ENCODE measurements at regions not wholly inside any gene's neighbourhood (a gene's known extent, or its start where the extent isn't known, plus 50 kb on each side); places are given as distances from the start of the nearest gene placed in this dataset.
"Not testable (repeated sequence)": the region's sequence is repeated elsewhere in the genome, so short reads cannot be mapped to it uniquely, and the experiment has no call there.

GRCh38 chr9:40906879-40907278 lies 221.6 kb downstream of the FOXD4L6 start:
- not testable (repeated sequence) for DNase-seq (ENCODE audit: low read depth)

DNA sequence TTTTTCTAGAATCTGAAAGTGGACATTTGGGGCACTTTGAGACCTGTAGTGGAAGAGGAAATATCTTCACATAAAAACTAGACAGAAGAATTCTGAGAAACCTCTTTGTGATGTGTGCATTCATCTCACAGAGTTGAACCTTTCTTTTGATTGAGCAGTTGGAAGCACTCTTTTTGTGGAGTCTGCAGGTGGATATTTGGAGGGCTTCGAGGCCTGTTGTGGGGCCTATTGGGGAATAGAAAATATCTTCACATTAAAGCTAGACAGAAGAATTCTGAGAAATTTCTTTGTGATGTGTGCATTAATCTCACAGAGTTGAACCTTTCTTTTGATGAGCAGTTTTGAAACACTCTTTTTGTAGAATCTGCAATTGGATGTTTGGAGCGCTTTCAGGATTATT lies 236.2 kb downstream of the FOXD4L6 start:
- not testable (repeated sequence) for DNase-seq (ENCODE audit: low read depth)

DNA sequence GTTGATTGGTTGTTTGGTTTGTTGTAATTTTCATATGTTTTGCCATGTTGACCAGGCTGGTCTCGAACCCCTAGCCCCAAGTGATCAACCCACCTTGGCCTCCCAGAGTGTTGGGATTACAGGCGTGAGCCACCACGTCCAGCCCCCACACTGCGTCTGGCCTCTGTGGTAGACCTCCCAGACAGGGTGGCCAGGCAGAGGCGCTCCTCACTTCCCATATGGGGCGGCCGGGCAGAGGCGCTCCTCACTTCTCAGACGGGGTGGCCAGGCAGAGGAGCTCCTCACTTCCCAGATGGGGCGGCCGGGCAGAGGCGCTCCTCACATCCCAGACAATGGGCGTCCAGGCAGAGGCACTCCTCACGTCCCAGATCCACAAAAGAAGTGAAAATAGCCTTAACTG lies 242.6 kb downstream of the FOXD4L6 start:
- not testable (repeated sequence) for DNase-seq (ENCODE audit: low read depth)

- DNase-seq (ENCODE audit: low read depth) = not testable (repeated sequence)
These were observed 243.5 kb downstream of the FOXD4L6 start for GRCh38 chr9:40884902-40885490.

- no peak for DNase-seq (ENCODE audit: low read depth)
These were observed 244.2 kb downstream of the FOXD4L6 start for GRCh38 chr9:40884072-40884901.

- not testable (repeated sequence) for DNase-seq (ENCODE audit: low read depth)
These were observed 244.9 kb downstream of the FOXD4L6 start for GRCh38 chr9:40883423-40884071.

GRCh38 chr9:40873753-40874295 lies 254.7 kb downstream of the FOXD4L6 start:
- not testable (repeated sequence) for DNase-seq (ENCODE audit: low read depth)

DNA sequence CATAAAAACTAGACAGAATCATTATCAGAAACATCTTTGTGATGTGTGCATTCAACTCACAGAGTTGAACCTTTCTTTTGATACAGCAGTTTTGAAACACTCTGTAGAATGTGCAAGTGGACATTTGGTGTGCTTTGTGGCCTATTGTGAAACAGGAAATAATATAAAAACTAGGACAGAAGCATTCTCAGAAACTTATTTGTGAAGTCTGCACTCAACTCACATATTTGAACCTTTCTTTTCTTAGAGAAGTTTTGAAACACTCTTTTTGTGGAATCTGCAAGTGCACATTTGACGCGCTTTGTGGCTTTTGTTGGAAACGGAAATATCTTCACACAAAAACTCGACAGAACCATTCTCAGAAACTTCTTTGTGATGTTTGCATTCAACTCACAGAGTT lies 260.0 kb downstream of the FOXD4L6 start:
- not testable (repeated sequence) for DNase-seq (ENCODE audit: low read depth)

Measured in stromal cell of bone marrow (primary cell).